T-helper 22 cell (primary cell): ENCODE measurements at regions not wholly inside any gene's neighbourhood (a gene's known extent, or its start where the extent isn't known, plus 50 kb on each side); places are given as distances from the start of the nearest gene placed in this dataset.

Experiments
- DNase-seq: peaks from one replicate; pipeline ENCODE4 v3.0.0-alpha.2; 2020; ENCODE audit warnings: low read depth

- DNase-seq, result no peak
Observed at GRCh38 chr17:72258711-72259110, 137.9 kb downstream of the SOX9 start.

DNA sequence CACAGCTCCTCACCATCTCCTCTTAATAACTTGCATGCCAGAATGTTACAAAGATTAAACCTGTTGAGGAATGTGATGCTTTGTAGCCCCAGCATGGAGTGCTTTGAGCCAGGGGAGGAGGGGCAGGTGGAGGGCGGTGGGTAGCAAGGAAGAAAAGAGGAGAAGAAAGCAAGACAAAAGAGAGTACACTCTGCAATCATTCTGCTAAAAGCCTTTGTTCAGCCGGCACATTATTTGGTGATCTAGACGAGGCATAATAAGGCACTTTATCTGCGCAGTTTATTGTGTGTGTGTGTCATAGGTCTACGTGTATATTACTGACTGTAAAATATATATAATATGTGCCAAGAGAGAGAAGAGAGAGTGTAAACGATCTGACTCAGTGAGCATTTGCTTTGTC lies 139.1 kb downstream of the SOX9 start:
- DNase-seq, result no peak

DNA sequence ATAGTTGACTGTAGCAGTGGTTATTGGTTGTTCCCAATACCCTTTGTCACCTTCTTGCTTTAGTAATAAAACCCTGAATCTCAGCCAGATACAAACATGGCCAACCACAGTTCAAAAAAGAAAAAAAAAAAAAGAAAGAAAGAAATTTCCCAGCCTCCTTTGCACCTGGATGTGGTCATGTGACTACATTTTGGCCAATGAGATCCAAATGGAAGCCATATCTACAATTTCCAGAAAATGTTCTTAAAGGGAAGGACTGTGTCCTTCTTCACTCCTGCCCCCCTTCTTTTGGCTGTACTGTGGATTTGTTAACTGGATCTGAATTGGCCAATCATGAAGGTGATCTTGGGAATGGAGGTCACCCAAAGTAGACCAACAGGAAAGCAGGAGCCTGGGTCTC lies 141.9 kb downstream of the SOX9 start:
- no peak for DNase-seq

DNA sequence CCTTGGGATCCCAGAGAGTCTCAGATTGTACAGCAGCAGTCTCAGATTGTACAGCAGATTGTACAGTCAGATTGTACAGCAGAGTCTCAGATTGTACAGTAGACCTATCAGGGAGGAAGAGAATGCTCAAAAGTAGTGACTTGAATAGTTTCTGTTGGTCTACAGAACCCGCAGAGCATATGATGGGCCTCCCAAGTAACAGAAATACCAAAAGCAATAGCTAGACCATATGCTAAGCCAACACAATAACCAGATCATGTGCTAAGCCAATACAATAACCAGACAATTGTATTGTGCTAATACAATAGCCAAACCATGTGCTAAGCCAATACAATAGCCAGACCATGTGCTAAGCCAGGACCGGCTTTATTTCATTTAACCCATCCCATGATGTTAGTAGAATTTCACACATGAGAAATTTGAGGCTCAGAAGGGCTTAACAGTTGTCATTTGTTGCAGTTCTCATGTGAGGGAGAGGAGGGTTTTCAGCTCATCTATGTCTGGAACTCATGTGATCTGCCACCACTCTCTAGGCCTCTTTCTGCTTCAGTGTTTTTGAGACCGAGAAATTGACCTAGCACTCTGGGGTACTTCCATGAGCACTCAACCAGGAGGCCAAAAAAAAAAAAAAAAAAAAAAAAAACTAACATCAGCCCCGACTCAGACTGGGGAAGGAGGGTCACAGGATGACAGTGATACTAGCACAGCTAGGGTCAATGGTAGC lies 144.0 kb downstream of the SOX9 start:
- DNase-seq, result no peak

DNA sequence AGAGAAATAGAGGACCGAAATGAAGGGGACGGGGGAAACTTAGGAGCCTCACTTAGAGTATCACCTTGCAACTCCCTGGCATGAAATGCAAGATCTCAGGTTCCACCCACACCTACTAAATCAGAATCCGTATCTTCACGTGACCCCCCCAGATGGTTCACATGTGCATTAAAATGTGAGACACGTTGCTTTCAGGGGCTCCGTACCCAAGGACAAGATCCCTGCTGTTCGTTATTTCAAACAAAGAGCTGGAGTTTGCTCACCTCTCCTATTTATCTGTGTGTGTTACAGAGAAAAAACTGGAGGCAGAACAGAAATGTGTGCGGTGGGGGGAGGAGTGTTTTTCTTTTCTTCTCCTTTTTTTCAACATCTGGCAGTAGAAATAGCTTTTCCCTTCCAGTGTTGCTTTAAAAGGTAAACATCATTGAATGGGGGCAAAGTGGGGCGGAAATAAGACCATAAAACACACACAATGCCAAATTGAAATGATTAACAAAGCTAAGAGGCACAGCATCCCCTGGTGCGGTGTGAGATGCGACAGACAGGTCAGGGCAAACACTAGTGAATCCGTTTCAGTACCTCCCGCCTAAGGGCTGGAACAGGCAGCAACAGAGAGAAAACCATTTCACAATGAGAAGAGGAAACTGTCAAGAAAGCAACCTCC lies 145.4 kb downstream of the SOX9 start:
- no peak for DNase-seq

- no peak for DNase-seq
Observed at GRCh38 chr17:72267601-72268000, 146.8 kb downstream of the SOX9 start.

DNA sequence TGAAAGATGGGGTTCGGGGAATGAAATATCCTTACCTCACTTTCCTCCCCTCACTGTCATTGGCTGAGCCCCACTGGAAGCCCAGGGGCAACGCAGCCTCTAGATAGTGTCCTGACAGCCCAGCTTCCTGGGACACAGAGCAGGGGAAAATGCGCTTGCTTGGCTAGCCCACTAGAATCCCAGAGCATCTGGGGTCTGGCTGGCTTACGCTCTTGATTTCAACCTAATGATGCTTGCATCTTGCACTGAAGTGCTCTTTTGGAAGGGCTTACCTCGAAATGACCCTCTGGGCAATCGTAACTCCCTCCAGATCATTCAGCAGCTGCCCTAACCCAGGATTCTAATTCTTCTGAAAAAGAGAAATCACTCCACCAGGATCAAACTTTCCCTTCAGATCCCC lies 147.6 kb downstream of the SOX9 start:
- no peak for DNase-seq

- no peak for DNase-seq
Observed at GRCh38 chr17:72270273-72270924, 149.6 kb downstream of the SOX9 start.

DNA sequence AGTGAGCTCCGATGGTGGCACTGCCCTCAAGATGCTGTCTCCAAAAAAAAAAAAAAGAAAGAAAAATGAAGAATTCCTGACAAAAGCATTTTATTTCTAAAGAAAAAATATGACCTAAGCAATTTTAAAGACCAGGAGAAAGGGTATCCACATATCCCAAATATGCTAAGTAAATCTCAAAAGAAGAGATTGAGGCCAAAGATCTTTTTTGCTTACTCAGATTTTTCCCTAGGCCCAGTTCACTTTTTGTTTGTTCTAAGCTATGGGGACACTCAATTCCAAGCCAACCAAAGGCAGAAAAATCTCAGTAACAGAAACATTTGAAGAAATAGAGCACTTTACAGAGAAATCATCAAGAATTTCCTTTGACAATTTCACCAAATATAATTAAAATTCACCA lies 150.8 kb downstream of the SOX9 start:
- DNase-seq, result no peak

- no peak for DNase-seq
Observed at GRCh38 chr17:72273289-72274056, 152.7 kb downstream of the SOX9 start.

GRCh38 chr17:72274614-72275013 lies 153.8 kb downstream of the SOX9 start:
- DNase-seq, result no peak

GRCh38 chr17:72280881-72281280 lies 160.1 kb downstream of the SOX9 start:
- DNase-seq, result no peak

DNA sequence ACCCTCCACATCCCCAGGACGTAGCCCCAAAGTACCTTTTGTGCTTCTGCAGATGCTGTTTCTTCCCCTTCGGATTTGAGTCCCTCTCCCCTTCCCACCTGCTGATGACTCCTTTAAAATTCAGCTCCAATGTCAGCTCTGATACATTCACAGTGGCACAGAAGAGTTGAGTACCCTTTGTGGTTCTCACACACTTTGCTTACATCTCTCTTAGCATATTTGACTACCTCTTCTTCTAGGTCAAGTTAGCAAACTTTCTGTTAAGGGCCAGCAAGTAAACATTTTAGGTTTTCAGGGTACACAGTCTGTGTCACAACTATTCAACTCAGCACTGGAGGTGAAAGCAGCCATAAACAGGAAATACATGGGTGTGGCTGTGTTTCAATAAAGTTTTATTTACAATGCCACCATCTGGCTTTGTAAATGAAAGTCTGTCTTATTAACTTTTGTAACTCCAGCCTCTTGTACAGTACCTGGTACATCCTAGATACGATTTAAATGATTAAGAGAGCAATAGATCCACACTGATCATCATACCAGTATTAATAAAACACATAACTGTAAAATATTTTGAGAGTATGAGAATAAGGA lies 161.7 kb downstream of the SOX9 start:
- DNase-seq, result no peak

GRCh38 chr17:72284806-72285205 lies 164.0 kb downstream of the SOX9 start:
- DNase-seq, result no peak

DNA sequence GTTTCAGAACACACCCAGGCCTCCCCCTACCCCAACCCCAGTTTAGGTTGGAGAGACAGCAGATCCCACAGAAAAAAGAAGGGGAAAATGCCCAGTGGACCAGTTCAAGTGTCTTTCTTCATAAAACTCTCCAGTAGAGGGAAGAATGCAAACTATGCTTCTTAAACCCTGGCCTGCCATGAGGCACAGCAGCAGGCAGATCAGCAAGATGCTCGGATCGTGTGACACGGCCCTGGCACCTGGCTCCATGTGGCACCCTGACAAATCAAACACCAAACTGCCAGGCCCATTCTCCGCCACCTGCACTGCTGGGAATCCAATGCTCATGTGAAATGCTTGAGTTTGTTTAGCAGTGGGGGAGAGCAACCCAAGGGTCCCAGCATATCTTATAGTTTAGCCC lies 166.8 kb downstream of the SOX9 start:
- no peak for DNase-seq

DNA sequence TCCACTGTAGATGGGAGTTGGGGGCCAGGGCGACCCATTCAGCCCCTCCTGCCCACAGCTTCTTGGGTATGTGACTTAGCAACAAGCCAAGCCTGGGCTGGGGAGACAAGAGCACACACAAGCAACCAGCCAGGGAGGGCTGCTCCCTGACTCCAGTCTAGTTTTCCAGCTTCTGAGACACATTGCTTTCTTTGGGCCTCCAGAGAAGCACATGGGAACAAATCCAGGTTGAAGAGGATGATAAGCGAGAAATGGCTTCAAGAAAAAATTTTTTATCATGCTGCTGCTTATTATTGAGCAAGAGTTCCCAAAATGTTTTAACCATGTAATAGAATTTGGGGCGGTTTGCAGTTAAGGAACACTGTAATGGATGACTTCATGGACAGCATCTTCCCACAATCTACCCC lies 173.7 kb downstream of the SOX9 start:
- DNase-seq, result no peak

- DNase-seq, result no peak
Observed at GRCh38 chr17:72295916-72296315, 175.1 kb downstream of the SOX9 start.

GRCh38 chr17:72296456-72296855 lies 175.6 kb downstream of the SOX9 start:
- DNase-seq, result no peak

GRCh38 chr17:72297326-72298115 lies 176.7 kb downstream of the SOX9 start:
- DNase-seq, result no peak

GRCh38 chr17:72299100-72299499 lies 178.3 kb downstream of the SOX9 start:
- no peak for DNase-seq

DNA sequence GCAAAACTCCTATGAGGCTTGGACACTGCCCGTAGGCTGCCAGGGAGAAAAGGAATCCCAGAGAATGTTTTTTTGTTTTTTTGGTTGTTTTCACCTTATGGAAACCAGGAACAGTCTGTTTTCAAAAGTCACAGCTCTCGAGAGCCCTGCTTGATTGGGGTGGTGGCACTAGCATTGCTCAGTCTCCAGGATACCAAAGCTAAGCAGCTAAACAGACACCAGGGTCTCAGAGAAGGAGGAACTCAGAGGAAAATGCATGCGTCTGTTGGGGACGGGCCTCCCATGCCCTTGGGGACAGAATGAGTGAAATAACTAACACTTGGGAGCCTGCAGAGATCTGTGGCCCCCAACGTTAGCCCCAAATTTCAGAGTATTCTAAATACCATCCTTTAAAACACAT lies 178.8 kb downstream of the SOX9 start:
- no peak for DNase-seq
